GM19238 (cell line): ENCODE measurements at regions not wholly inside any gene's neighbourhood (a gene's known extent, or its start where the extent isn't known, plus 50 kb on each side); places are given as distances from the start of the nearest gene placed in this dataset.
"Not testable (repeated sequence)": the region's sequence is repeated elsewhere in the genome, so short reads cannot be mapped to it uniquely, and the experiment has no call there.

ENCODE experiments used
- DNase-seq: peaks from one replicate; pipeline ENCODE4 v3.0.0; 2011; ENCODE audit warnings: low spot score; ENCODE audit not compliant: insufficient read length

DNA sequence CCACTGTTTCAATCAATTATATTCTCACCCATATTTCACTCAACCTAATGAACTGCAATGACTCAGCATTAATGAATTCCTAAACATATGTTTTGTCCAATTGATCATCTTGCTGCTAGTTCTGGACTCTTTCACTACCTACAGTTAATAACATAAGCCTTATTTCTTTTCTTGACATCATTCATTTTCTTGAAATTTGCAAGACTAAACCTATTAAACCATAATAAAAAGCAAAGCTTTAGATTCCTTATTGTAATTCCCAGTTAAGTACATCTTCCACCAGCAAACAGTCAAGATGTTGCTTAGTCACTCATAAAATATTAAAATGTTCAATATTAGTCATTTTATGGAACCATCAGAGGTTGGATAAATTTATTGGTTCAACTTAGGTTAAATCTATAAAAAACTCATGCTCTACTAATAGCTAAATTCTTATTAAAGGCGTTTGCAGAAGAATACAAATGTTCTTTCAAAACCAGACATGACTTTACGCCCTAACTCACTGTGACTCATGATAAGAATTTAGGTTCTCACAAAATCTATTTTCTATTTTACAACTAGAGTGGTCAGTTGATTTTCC lies 599.4 kb downstream of the RNF144A start:
- DNase-seq = no peak

DNA sequence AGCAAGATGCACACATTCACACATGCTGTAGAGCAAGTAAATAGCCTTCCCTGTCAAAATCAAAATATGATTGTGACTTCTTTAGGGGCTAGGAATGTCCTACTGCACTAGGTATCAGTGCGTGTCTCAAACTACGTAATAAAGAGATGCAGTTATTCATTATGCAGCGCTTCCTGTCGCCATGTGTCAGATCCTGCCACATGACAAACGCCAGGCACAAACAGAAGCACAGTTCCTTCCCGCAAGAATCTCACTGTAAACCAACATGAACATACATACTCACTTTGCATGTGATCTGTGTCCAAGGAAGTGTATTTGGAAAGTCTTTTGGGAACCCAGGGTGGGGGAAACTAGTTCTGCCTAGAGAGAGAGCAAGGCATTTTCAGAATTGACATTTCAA lies 599.9 kb downstream of the RNF144A start:
- no peak for DNase-seq

DNA sequence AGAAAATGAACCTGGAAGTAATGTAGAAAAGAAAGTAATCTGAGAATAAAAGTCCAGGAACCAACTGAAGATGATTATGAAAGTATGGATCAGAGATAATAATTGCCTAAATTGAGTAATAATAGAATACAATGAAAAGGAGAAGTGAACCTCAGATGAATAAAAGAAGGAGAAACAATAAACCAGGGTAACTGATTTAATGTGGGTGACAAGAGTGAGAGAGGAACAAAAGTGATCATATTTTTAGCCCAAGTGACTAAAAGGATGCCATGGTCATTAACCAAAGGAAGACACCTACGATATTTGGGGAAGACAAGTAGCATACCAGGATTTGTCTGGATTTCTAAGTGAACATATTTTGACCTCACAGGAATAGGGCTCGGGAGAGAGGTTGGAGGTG lies 600.6 kb downstream of the RNF144A start:
- no peak for DNase-seq

DNA sequence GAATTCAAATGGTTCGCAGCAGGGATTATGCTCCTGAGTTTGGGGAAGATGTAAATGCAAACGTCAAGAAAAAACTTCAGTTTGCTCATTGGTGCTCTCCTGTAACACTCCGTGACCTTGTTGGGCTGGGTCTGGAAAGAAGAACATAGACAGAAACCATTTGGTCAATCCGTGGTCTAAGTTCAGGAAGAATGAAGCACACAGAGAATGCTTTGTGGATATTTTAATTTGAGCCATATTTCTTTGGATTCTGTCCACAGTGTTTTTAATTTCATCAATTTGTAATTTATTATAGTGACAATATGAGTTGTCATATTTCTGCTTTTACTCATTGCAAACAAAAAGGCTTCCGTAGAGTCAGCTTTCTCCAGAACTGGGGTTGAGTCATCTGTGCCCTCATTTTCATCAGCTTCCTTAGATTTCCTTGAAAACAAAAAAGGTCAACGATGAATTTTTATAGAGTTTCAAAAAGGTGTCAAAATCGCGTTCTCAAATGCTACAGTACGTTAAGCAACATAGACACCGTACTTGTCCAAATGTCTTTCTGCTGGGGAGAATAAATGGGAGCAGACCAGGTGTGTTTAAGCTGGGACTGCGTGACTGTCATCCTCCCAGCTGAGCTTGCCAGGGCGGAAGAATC lies 606.4 kb downstream of the RNF144A start:
- no peak for DNase-seq

DNA sequence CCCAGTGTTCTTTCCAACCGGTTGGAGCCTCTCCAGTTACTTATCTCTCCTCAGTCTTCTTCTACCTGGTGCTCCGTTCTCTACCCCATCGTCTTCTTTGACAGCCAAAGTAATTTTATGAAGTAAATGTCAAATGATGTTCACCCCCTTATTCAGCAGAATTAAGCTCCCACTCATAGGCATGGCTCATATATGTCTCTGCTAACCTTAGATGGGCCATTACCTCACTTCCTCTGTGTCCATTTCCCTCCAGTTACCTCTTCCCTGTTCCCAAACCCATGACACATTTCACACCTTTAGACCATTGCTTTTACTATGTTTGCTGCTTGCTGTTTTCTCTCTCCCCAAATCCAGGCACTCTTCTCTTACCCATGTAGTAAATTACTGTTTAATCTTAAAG lies 607.0 kb downstream of the RNF144A start:
- no peak for DNase-seq

DNA sequence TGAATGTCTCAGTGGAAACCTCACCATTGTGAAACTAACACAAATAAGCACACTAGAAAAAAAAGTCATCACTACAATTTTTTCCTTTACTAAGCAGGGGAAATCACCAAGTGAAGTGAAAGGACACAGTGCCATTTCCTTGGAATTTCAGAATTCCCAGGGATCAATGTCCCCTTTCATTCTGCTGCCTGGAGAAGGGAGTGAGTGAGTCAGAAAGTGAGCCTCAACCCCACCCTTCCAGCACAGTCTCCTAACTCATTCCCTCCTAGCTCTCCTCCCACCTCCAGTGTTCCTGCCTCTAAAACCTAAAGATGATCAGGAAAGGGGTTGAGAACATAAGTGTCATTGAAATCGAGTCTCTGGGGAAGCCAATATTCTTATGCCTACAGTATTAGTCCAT lies 608.5 kb downstream of the RNF144A start:
- DNase-seq = no peak

DNA sequence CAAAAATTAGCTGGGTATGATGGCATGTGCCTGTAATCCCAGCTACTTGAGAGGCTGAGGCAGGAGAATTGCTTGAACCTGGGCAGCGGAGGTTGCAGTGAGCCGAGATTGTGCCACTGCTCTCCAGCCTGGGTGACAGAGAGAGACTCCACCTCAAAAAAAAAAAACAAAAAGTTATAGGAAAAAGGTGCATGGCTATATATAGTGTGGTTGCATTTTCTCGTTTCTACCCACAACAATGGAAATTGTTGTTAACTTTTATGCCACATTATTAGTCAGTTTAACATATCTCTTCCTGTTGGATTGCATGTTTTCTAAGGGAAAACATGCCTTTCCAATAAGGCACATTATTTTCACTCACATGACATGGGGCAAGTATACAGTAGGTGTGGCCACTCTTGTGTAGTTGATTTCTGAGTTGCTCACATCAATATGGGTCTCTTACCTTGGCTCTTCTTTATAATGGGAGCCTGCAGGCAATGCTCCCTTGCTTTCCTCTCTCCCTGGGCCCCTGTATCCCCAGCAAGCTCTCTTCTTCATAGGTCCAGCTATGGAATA lies 610.0 kb downstream of the RNF144A start:
- DNase-seq = no peak

DNA sequence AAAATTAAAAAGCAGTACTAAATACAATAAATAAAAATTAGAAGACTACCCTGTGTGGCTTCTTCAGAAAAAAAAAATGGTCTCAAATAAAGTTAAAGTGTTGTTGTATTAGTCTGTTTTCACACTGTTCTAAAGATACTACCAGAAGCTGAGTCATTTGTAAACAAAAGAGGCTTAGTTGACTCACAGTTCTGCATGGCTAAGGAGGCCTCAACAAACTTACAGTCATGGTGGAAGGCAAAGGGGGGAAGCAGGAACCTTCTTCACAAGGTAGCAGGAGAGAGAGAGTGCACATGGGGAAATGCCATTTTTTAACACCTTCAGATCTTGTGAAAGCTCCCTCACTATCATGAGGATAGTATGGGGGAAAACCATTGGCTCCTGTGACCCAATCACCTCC lies 612.8 kb downstream of the RNF144A start:
- DNase-seq = no peak

DNA sequence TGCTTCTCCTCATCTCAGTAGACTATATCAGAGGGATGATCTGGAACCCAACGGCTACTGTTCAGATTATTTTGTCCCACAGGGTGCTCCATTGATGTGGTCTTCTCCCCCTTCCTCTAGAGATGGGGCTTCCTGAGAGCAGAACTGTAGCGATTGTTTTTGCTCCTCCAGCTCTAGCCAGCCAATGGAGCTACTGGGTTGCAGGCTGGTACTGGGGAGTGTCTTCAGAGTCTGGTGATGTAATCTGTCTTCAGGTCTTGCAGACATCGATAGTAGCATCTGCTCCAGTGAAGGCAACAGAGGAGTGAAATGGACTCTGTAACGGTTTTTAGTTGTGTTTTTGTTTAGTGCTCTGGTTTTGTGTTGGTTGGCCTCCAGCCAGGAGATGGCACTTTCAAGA lies 621.9 kb downstream of the RNF144A start:
- DNase-seq = no peak

DNA sequence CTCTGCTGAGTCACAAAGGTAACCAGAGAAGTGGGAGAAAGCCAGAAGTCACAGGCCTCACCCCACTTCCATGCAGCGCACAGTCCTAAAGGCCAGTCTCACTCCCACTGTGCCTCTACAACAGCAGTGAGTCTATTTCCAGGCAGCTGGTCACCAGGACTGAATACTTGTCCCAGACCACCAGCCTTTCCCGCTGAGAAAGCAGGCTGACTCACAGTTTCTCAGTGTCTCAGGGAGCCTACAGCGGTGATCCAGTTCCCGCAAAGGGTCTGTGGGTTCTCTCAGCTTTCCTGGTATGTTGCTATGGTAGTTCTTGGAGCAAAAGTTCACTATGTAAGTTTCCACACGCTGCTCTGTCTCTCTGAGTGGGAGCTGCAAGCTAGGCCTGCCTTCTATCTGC lies 622.5 kb downstream of the RNF144A start:
- DNase-seq = no peak

DNA sequence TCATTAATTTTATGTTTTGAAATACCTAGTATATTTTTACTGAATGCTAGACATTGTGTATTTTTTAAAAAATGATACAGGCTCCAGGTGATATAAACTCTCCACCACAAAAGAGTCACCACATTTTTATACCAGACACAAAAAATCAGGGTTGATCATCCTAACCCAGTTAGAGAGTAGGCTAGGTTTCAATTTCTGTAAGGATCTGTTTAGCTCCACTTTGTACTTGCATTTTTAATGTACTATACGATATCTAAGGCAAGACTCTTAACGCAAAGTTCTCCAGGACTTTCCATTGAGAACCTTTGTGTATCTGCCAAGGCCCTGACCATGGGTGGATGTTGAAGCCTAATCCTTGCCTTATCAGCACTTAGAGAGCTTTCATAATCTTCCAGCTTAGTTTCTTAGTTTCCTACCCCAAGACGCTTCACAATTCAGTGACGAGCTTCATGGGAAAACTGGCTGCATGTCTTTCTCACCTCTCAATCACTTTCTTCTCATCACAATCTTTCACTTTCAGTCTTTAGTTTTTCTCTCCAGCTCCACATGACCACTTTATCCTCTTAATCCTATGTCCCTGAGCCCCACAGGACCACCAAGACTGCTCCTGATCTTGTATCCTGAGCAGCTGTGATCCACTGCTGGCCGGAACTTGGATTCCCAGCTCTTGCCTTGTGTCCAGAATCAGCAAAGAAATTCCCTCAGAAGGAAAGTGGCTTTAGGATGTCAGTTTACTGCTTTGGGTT lies 635.8 kb downstream of the RNF144A start:
- no peak for DNase-seq

DNA sequence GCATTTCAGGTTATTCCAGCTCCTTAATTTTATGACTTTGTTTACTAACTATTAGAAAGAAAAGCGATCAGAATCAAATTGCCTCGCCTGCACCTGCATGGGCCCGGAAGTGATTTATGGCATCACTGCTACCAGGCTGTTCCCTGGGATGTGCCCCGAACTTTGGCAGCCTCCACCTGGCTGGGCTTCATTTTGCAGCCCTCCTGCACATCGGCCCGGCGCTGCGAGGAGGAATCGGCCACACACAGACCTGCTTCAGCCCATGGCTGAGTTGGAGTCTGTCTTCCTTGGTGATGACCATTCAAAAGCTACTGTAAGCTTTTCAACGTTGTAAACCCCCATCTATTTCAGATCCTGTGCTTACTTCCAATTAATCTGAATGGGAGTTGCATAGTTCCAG lies 638.0 kb downstream of the RNF144A start:
- no peak for DNase-seq

DNA sequence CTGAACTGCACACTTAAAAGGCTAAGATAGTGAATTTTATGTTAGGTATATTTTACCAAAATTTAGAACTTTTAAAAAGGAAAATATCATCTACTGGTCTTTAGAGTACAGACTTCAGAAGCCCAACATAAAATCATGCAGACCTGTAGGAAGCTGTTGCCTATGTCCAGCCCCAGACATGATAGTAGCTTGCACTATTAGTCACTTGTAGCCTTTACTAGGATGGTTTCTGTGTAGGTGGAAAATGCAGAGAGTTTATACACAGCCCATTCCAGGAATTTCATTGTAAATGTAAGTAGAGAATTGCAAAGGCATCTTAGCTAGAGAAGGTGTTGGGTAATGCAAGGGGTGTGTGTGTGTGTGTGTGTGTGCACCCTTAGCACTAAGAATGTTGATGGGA lies 640.2 kb downstream of the RNF144A start:
- DNase-seq = no peak

DNA sequence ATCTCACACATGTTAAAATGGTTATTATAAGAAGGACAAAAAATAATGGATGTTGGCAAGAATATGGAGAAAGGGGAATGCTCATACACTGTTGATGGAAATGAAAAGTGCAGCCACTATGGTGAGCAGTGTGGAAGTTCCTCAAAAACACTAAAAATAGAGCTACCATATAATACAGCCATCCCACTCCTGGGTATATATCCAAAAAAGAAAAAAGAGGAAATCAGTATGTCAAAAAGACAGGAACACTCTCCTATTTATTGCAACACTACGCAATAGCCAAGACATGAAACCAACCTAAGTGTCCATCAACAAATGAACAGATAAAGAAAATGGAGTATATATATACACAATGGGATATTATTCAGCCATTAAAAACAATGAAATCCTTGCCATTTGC lies 642.6 kb downstream of the RNF144A start:
- DNase-seq = no peak

DNA sequence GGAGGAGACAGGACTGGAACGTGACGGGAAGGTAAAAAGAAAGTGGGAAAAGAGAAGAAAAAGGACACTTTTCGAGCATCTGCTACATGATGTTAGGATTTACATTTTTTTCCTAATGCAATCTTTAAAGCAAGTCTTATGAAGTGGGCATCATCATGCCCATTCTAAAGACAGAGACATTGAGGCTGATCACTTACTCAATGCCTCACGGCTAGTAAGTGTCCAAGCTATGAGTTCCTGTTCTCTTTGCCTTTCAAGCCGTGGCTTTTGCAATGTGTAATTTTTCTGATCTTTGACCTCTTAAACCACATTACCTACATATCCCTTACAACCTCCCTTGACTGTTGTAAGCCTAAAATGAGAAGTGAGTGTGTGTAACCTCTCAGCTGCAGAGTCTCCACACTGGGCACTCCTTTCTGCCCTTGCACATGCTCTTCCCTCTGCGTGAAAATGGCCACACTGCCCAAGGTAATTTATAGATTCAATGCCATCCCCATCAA lies 649.2 kb downstream of the RNF144A start:
- DNase-seq = no peak

DNA sequence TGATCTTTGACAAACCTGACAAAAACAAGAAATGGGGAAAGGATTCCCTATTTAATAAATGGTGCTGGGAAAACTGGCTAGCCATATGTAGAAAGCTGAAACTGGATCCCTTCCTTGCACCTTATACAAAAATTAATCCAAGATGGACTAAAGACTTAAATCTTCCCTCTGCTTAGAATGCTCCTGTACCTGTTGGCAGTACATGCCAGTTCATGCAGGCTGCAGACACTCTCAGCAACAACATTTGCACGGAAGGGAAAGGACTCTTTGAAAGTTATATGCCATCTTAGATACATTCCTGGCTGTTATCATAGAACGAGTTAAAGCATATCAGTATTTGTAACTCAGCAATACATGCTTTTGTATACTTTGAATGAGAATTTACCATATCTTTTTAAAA lies 649.9 kb downstream of the RNF144A start:
- not testable (repeated sequence) for DNase-seq

DNA sequence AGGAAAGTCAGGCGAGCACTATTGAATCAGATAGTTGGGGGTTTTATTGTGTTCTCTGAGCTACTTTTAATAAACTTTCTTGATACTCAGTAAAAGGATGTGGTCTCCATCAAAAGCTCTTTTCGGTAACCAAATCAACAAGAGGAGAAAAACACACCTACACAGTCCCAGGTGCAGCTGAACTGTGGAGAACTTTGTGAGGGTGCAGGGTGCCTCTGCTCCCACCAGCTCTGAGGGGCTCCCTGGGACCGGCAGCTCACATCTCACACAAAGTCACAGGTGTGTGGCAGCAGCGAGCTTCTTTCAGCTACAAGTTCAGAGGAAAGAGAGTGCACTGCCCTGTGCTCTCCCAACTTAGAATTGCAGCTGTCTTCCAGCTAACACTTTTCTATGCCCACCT lies 650.4 kb downstream of the RNF144A start:
- DNase-seq = no peak

DNA sequence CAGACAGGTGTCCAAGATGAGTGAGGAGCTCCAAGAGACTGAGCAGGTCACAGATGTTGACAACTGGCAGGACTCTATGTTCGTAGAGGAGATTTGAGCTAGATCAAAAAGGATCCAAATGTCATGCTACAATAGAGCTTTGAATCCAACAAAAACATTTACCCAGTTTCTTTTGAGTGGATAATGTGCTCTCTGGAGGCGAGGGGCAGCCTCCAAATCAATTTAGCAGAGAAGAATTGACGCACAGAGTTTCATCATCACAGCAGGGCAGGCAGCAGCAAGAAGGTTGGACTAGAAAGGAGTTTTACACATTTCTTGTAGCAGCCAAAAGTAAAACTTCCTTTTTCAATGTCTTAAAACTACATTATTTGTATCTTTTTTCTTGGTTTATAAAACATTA lies 653.0 kb downstream of the RNF144A start:
- no peak for DNase-seq

DNA sequence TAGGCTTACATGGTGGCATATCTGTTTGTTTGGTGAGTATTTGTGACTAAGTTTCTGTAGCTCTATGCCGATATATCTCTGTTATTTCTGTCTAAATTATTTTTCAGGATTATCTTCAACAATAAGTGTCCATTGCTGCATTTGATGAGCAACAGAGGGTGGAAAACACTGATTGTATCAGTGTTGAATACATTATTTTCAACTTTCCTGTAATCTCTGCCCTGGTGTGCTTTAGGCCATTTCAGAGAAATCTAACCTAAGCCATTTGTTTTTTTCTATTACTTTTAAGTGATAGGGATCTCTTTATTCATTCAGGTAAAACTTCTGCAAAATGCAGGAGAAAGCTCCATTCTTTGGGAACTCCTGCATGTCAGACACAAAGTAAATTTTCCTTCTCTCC lies 654.5 kb downstream of the RNF144A start:
- no peak for DNase-seq

DNA sequence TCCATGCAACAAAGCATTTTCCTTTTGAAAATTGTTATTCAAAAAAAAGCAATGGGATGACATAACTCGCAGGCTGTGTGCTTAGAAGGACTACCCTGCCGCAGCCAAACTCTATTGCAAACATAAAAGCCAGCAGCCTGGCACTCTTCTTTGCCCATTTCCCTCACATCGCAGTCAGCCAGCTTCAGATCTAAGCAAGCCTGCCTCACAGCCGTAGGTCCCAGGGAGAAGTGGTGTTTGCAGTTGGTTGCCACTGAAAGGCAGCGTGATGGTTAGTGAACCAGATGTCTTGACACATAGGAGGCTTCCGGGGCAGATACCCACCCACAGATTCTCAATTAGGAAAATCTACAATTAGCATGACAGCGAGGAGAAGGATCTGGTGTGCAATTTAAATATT lies 655.2 kb downstream of the RNF144A start:
- DNase-seq = no peak

DNA sequence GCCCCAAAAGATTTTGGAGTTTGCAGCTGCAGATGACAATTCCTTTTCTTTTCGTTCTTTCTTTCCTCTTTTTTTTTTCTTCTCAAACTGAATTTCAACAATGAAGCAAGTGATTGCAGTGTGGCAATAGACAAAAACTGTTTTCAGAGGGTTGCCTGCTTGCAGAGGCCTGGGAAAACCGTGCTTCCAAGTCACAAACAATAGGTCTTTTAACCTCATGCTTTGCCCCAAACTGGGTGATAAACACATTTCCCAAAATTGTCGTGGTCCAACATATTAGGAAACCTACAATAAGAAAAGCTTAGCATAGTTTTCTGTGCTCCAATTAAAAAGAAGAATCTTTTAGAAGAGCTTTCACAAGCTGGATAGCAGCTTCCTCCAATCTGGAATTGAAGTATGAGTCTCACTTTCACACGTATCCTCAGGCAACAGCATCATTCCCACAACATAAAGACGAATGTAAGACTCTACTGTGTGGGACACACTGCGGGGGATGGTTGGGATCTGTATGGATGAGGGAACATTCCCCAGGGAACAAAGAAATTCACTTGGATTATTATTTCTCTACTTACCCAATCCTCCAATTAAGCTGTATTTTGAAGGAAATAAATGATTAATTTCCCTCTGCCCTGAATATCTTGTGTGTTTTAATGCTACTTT lies 656.1 kb downstream of the RNF144A start:
- no peak for DNase-seq

DNA sequence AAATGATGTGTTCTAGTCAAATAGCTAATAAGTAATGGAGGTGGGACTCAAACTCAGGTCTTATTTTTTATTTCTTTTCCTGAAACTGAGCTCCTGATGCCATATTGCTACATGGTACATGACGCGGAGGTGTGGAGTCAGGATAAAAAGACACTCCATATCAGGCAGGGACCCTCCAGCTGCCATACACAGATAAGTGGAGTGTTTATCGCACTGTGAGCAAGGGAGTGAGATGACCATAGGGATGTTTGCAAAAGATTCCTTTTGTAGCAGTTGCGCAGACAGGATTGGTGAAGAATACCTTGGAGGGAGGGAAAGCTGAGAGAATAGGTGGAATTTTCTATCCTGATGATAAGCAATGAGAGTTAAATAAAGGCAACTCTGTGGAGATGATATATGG lies 657.2 kb downstream of the RNF144A start:
- DNase-seq = no peak
